Fibroblast of skin of scalp (primary cell): ENCODE measurements at regions not wholly inside any gene's neighbourhood (a gene's known extent, or its start where the extent isn't known, plus 50 kb on each side); places are given as distances from the start of the nearest gene placed in this dataset.
A peak's percentile ranks its signal among the peaks of the same experiment; 100 is the strongest.
"Not testable (repeated sequence)": the region's sequence is repeated elsewhere in the genome, so short reads cannot be mapped to it uniquely, and the experiment has no call there.

Experiments
- DNase-seq: peaks from one replicate; pipeline ENCODE4 v3.0.0-alpha.2; 2013

GRCh38 chr1:29804181-29804899 lies 568.0 kb downstream of the PTPRU start:
- DNase-seq = no peak

GRCh38 chr1:29803486-29803885 lies 567.2 kb downstream of the PTPRU start:
- DNase-seq = no peak

- DNase-seq = no peak
These were observed 566.1 kb downstream of the PTPRU start for GRCh38 chr1:29802181-29803068.

GRCh38 chr1:29801561-29801973 lies 565.2 kb downstream of the PTPRU start:
- DNase-seq = no peak

GRCh38 chr1:29801003-29801402 lies 564.7 kb downstream of the PTPRU start:
- no peak for DNase-seq

GRCh38 chr1:29800522-29800956 lies 564.2 kb downstream of the PTPRU start:
- DNase-seq = no peak

- DNase-seq = no peak
These were observed 563.8 kb downstream of the PTPRU start for GRCh38 chr1:29800120-29800519.

GRCh38 chr1:29798699-29799566 lies 562.6 kb downstream of the PTPRU start:
- no peak for DNase-seq

- not testable (repeated sequence) for DNase-seq
These were observed 560.8 kb downstream of the PTPRU start for GRCh38 chr1:29797125-29797524.

- DNase-seq = not testable (repeated sequence)
These were observed 559.6 kb downstream of the PTPRU start for GRCh38 chr1:29795965-29796364.

GRCh38 chr1:29793653-29794348 lies 557.5 kb downstream of the PTPRU start:
- no peak for DNase-seq

- DNase-seq = peak; percentile 83
These were observed 556.8 kb downstream of the PTPRU start for GRCh38 chr1:29793101-29793546.

GRCh38 chr1:29789910-29790247 lies 553.6 kb downstream of the PTPRU start:
- DNase-seq = no peak

- DNase-seq = no peak
These were observed 553.0 kb downstream of the PTPRU start for GRCh38 chr1:29789221-29789909.

- no peak for DNase-seq
These were observed 550.7 kb downstream of the PTPRU start for GRCh38 chr1:29786791-29787732.

GRCh38 chr1:29786195-29786594 lies 549.9 kb downstream of the PTPRU start:
- no peak for DNase-seq

- no peak for DNase-seq
These were observed 549.2 kb downstream of the PTPRU start for GRCh38 chr1:29785554-29785953.

GRCh38 chr1:29785137-29785527 lies 548.8 kb downstream of the PTPRU start:
- DNase-seq = no peak

- DNase-seq = no peak
These were observed 548.2 kb downstream of the PTPRU start for GRCh38 chr1:29784276-29785136.
